ENCODE measurements at regions not wholly inside any gene's neighbourhood (a gene's known extent, or its start where the extent isn't known, plus 50 kb on each side); places are given as distances from the start of the nearest gene placed in this dataset.
A peak's percentile ranks its signal among the peaks of the same experiment; 100 is the strongest.

- no peak for DNase-seq
Measured at GRCh38 chr9:20291201-20291600, 331.1 kb downstream of the MLLT3 start.

- no peak for DNase-seq
Measured at GRCh38 chr9:20290257-20290656, 332.0 kb downstream of the MLLT3 start.

GRCh38 chr9:20289423-20290010 is 332.8 kb downstream of the MLLT3 start:
- no peak for DNase-seq

- no peak for DNase-seq
Measured at GRCh38 chr9:20286969-20287368, 335.3 kb downstream of the MLLT3 start.

- no peak for DNase-seq
Measured at GRCh38 chr9:20286154-20286700, 336.1 kb downstream of the MLLT3 start.

- DNase-seq = no peak
Measured at GRCh38 chr9:20284601-20285289, 337.6 kb downstream of the MLLT3 start.

- no peak for DNase-seq
Measured at GRCh38 chr9:20280330-20280729, 342.0 kb downstream of the MLLT3 start.

- no peak for DNase-seq
Measured at GRCh38 chr9:20276762-20277161, 345.5 kb downstream of the MLLT3 start.

GRCh38 chr9:20271723-20272122 is 350.6 kb downstream of the MLLT3 start:
- DNase-seq = no peak

GRCh38 chr9:20271096-20271495 is 351.2 kb downstream of the MLLT3 start:
- no peak for DNase-seq

GRCh38 chr9:20270161-20270560 is 352.1 kb downstream of the MLLT3 start:
- no peak for DNase-seq

- DNase-seq = no peak
Measured at GRCh38 chr9:20269620-20270019, 352.7 kb downstream of the MLLT3 start.

GRCh38 chr9:20264896-20265295 is 357.4 kb downstream of the MLLT3 start:
- no peak for DNase-seq

GRCh38 chr9:20262611-20263010 is 359.7 kb downstream of the MLLT3 start:
- DNase-seq = no peak

- no peak for DNase-seq
Measured at GRCh38 chr9:20256284-20256948, 365.9 kb downstream of the MLLT3 start.

GRCh38 chr9:20255052-20255451 is 367.2 kb downstream of the MLLT3 start:
- DNase-seq = no peak

GRCh38 chr9:20253635-20254034 is 368.7 kb downstream of the MLLT3 start:
- no peak for DNase-seq

GRCh38 chr9:20252778-20253177 is 369.5 kb downstream of the MLLT3 start:
- DNase-seq = no peak

- no peak for DNase-seq
Measured at GRCh38 chr9:20250791-20251190, 371.5 kb downstream of the MLLT3 start.

GRCh38 chr9:20244271-20244670 is 378.0 kb downstream of the MLLT3 start:
- no peak for DNase-seq

GRCh38 chr9:20243841-20244240 is 378.5 kb downstream of the MLLT3 start:
- no peak for DNase-seq

- DNase-seq = peak; percentile 11
Measured at GRCh38 chr9:20242510-20243189, 379.6 kb downstream of the MLLT3 start.

- DNase-seq = no peak
Measured at GRCh38 chr9:20240498-20240897, 381.8 kb downstream of the MLLT3 start.

GRCh38 chr9:20238921-20239320 is 383.4 kb downstream of the MLLT3 start:
- no peak for DNase-seq
